HepG2 (cell line): ENCODE measurements at regions not wholly inside any gene's neighbourhood (a gene's known extent, or its start where the extent isn't known, plus 50 kb on each side); places are given as distances from the start of the nearest gene placed in this dataset.

ENCODE experiments used
- ATAC-seq: fragments of 200-7000 bp; cut with Tn5 transposase; 3 replicates; pipeline ENCODE4 v1.9.1; 2020; ENCODE audit warnings: mild to moderate bottlenecking, moderate library complexity
- BruUV-seq: library from RNA; stranded (reverse); fragments of 400-500 nt; replicated peaks from 2 replicates; lab custom pipeline; 2021; lab: Mats Ljungman, UMichigan
- CTCF ChIA-PET: fragments of 300-600 bp; formaldehyde crosslinking; extraction: SDS; loops from one replicate; lab custom pipeline; 2021; ENCODE audit warnings: low total read pairs, inconsistent platforms, low intra/inter-chr PET ratio; lab: Yijun Ruan, JAX
- POLR2A ChIA-PET: fragments of 350-600 bp; sonication (Branson Sonifier 250); formaldehyde crosslinking; loops from one replicate; lab custom pipeline; 2020; ENCODE audit warnings: antibody characterized with exemption, inconsistent platforms; lab: Yijun Ruan, JAX
- DNase-seq: peaks from one replicate; pipeline ENCODE4 v3.0.0-alpha.2; 2015; ENCODE audit warnings: low spot score
- FAIRE-seq: peaks from 3 replicates; lab custom pipeline; 2011; peaks lifted over from hg19 to GRCh38; lab: Jason Lieb, UNC
- H2AFZ ChIP-seq: one replicate; pipeline ENCODE4 v1.6.1; 2011; ENCODE audit warnings: low read length, inconsistent platforms
- H3K27ac ChIP-seq: fragments of 300-600 bp; 3 replicates; pipeline ENCODE4 v1.8.0; 2011; ENCODE audit warnings: mixed run types, mild to moderate bottlenecking, mixed read lengths, low read length, inconsistent platforms; ENCODE audit not compliant: insufficient read depth; ENCODE audit errors: extremely low read length
- H3K27me3 ChIP-seq, 2 experiments: fragments of 200-600 bp in 1 of 2; 2 replicates in 1 of 2; 3 replicates in 1 of 2; pipeline versions ENCODE4 v1.6.0 to v1.8.0; 2011; ENCODE audit warnings: low read length in 2 of 2, mild to moderate bottlenecking in 2 of 2, moderate library complexity in 2 of 2, inconsistent platforms in 1 of 2; ENCODE audit not compliant: insufficient read depth in 2 of 2, control insufficient read depth in 1 of 2
- H3K36me3 ChIP-seq, 2 experiments: fragments of 200-600 bp in 1 of 2; replicated peaks in 1 of 2; 2 replicates in 1 of 2; 3 replicates in 1 of 2; pipeline versions ENCODE4 v1.5.1 to v1.8.0; 2011; ENCODE audit warnings: low read length in 2 of 2, inconsistent platforms in 1 of 2; ENCODE audit not compliant: insufficient read depth in 2 of 2, control insufficient read depth in 1 of 2
- H3K4me1 ChIP-seq: 2 replicates; pipeline ENCODE4 v1.5.1; 2012; ENCODE audit warnings: low read length, inconsistent platforms; ENCODE audit not compliant: insufficient read depth
- H3K4me2 ChIP-seq: 2 replicates; pipeline ENCODE4 v1.6.0; 2011; ENCODE audit warnings: low read depth, low read length, inconsistent platforms
- H3K4me3 ChIP-seq, 3 experiments: fragments of 200-600 bp in 1 of 3; sonication (generic), shearing (Covaris generic) in 1 of 3; replicated peaks in 1 of 3; 2 replicates each; pipeline ENCODE4 v1.5.1; 2011 to 2016; ENCODE audit warnings: low read length in 3 of 3, inconsistent platforms in 2 of 3, low read depth in 2 of 3, mild to moderate bottlenecking in 2 of 3, control low read depth in 1 of 3, mixed read lengths in 1 of 3; ENCODE audit not compliant: insufficient read depth in 1 of 3
- H3K79me2 ChIP-seq: one replicate; pipeline ENCODE4 v1.6.1; 2011; ENCODE audit warnings: low read length, inconsistent platforms; ENCODE audit not compliant: insufficient read depth
- H3K9ac ChIP-seq: 2 replicates; pipeline ENCODE4 v1.6.0; 2011; ENCODE audit warnings: mild to moderate bottlenecking, low read depth, low read length, inconsistent platforms; ENCODE audit not compliant: insufficient read depth
- H3K9me3 ChIP-seq: 2 replicates; pipeline ENCODE4 v1.5.1; 2012; ENCODE audit warnings: mild to moderate bottlenecking, low read length
- H4K20me1 ChIP-seq: 2 replicates; pipeline ENCODE4 v1.6.0; 2011; ENCODE audit warnings: inconsistent platforms, mild to moderate bottlenecking, low read length, moderate library complexity; ENCODE audit not compliant: insufficient read depth
- ATF5 ChIP-seq: sonication (generic); formaldehyde crosslinking; IDR thresholded peaks from 2 replicates; pipeline ENCODE4 v1.4.0; 2020; ENCODE audit warnings: mild to moderate bottlenecking, low read depth, missing genetic modification reagents
- BRD4 ChIP-seq: sonication (generic); formaldehyde crosslinking; IDR thresholded peaks from 2 replicates; pipeline ENCODE4 v1.4.0; 2020; ENCODE audit warnings: missing genetic modification reagents
- CBX1 ChIP-seq: IDR thresholded peaks from one replicate; pipeline ENCODE4 v1.6.1; 2016; ENCODE audit warnings: antibody characterized with exemption, low read depth
- ETS1 ChIP-seq: sonication (generic); formaldehyde crosslinking; IDR thresholded peaks from 2 replicates; pipeline ENCODE4 v1.4.0; 2020; ENCODE audit warnings: missing genetic modification reagents
- FLYWCH1 ChIP-seq: sonication (generic); formaldehyde crosslinking; IDR thresholded peaks from 2 replicates; pipeline ENCODE4 v1.8.1; 2023; ENCODE audit warnings: mild to moderate bottlenecking, missing genetic modification reagents
- HNRNPK ChIP-seq: fragments of 200-400 bp; formaldehyde crosslinking; IDR thresholded peaks from 2 replicates; pipeline ENCODE4 v1.6.1; 2018; ENCODE audit warnings: low read length, low read depth, moderate library complexity, mild to moderate bottlenecking; ENCODE audit not compliant: poor library complexity, severe bottlenecking
- KAT7 ChIP-seq: IDR thresholded peaks from 2 replicates; pipeline ENCODE4 v1.6.1; 2018; ENCODE audit warnings: borderline replicate concordance, missing compliant biosample characterization
- LRRFIP1 ChIP-seq: sonication (generic); formaldehyde crosslinking; conservative IDR thresholded peaks from 2 replicates; pipeline ENCODE4 v1.4.0; 2020; ENCODE audit warnings: missing genetic modification reagents
- NCOA1 ChIP-seq: sonication (generic); formaldehyde crosslinking; IDR thresholded peaks from 2 replicates; pipeline ENCODE4 v1.9.0; 2021; ENCODE audit warnings: missing genetic modification reagents
- PREB ChIP-seq: sonication (generic); formaldehyde crosslinking; IDR thresholded peaks from 2 replicates; pipeline ENCODE4 v1.4.0; 2020; ENCODE audit warnings: missing genetic modification reagents
- RELA ChIP-seq: sonication (generic); formaldehyde crosslinking; IDR thresholded peaks from 2 replicates; pipeline ENCODE4 v1.4.0; 2020; ENCODE audit warnings: missing genetic modification reagents
- ZBTB26 ChIP-seq: IDR thresholded peaks from 2 replicates; pipeline ENCODE4 v1.6.1; 2016; ENCODE audit warnings: missing compliant biosample characterization, missing genetic modification reagents, borderline replicate concordance
- ZMYM2 ChIP-seq: sonication (generic); formaldehyde crosslinking; IDR thresholded peaks from 2 replicates; pipeline ENCODE4 v1.8.0; 2022; ENCODE audit warnings: mild to moderate bottlenecking, missing genetic modification reagents
- ZNF138 ChIP-seq: sonication (generic); formaldehyde crosslinking; IDR thresholded peaks from 2 replicates; pipeline ENCODE4 v1.5.0; 2020; ENCODE audit warnings: mild to moderate bottlenecking, low read depth, missing genetic modification reagents
- ZNF234 ChIP-seq: sonication (generic); formaldehyde crosslinking; conservative IDR thresholded peaks from 2 replicates; pipeline ENCODE4 v1.5.1; 2020; ENCODE audit warnings: mild to moderate bottlenecking, missing genetic modification reagents
- ZNF432 ChIP-seq: sonication (generic); formaldehyde crosslinking; IDR thresholded peaks from 2 replicates; pipeline ENCODE4 v1.5.0; 2020; ENCODE audit warnings: missing genetic modification reagents, mild to moderate bottlenecking, borderline replicate concordance
- ZNF547 ChIP-seq: sonication (generic); formaldehyde crosslinking; IDR thresholded peaks from 2 replicates; pipeline ENCODE4 v1.5.1; 2020; ENCODE audit warnings: mild to moderate bottlenecking, missing genetic modification reagents
- ZNF549 ChIP-seq: sonication (generic); formaldehyde crosslinking; IDR thresholded peaks from 2 replicates; pipeline ENCODE4 v1.5.0; 2020; ENCODE audit warnings: missing genetic modification reagents
- ZNF564 ChIP-seq: sonication (generic); formaldehyde crosslinking; IDR thresholded peaks from 2 replicates; pipeline ENCODE4 v1.8.1; 2023; ENCODE audit warnings: mild to moderate bottlenecking, missing genetic modification reagents
- WGBS: methylation state at CpG from one replicate; pipeline ENCODE4 v1.1.6; 2017; ENCODE audit warnings: low lambda C conversion rate; 5-methylcytosine and 5-hydroxymethylcytosine counted together
- in situ Hi-C: cut with HindIII; loops from 2 replicates; pipeline ENCODE4 v1.10.0; 2017; ENCODE audit warnings: low pct_unique_long_range_greater_than_20kb; ENCODE audit not compliant: extremely low pct_ligation_motif_present
- intact Hi-C: fragments of 100-400 bp; cut with micrococcal nuclease; formaldehyde crosslinking; loops from one replicate; pipeline ENCODE4 v1.10.0; 2022; ENCODE audit not compliant: unreplicated experiment

GRCh38 chr2:16128746-16129610, 188.6 kb downstream of the MYCN start:
- H4K20me1 ChIP-seq = no peaks in the 10 kb centered on the region
- no peak overlapping the region for H3K4me2 ChIP-seq
- H2AFZ ChIP-seq = no peak overlapping the region
- H3K9me3 ChIP-seq = no peaks in the 10 kb centered on the region
- no peak for FAIRE-seq
- CTCF ChIA-PET = no interaction called here
- no peak for ATAC-seq
- in situ Hi-C loops (no loop called here), intact Hi-C loops (loop anchor here (2.0 kb wide), 1 partner anchor 56 kb away; no protein-coding TSS in a partner anchor)
- H3K4me1 ChIP-seq = peaks cover 15% of the 10 kb centered on the region
- H3K36me3 ChIP-seq = no peaks in the 10 kb centered on the region
- 50% methylated on average over 13 of the region's 13 CpGs for WGBS
- H3K79me2 ChIP-seq = no peaks in the 10 kb centered on the region
- peaks cover 2 to 9% of the 10 kb centered on the region in 2 experiments; a peak in 3 of 5 replicates for H3K27me3 ChIP-seq
- no peak overlapping the region for H3K9ac ChIP-seq
- POLR2A ChIA-PET = no interaction called here
- H3K4me3 ChIP-seq = no peak overlapping the region
- TF ChIP-seq ZNF138 (CRISPR knock-in tag) = no peak
- TF ChIP-seq PREB = no peak
- TF ChIP-seq FLYWCH1 = no peak
- TF ChIP-seq HNRNPK = no peak
- TF ChIP-seq ZNF432 (CRISPR knock-in tag) = no peak
- no peak for TF ChIP-seq ZBTB26
- no peak for TF ChIP-seq BRD4 (CRISPR knock-in tag)
- TF ChIP-seq ZNF234 (CRISPR knock-in tag) = no peak
- no peak for TF ChIP-seq ZNF547 (CRISPR knock-in tag)
- TF ChIP-seq RELA = no peak
- TF ChIP-seq ZMYM2 (CRISPR knock-in tag) = no peak
- TF ChIP-seq NCOA1 (CRISPR knock-in tag) = no peak
- no peak for TF ChIP-seq KAT7 (CRISPR knock-in tag)
- no peak for TF ChIP-seq ATF5 (CRISPR knock-in tag)
- no peak for TF ChIP-seq CBX1
- TF ChIP-seq ZNF549 (CRISPR knock-in tag) = no peak
- TF ChIP-seq LRRFIP1 (CRISPR knock-in tag) = no peak
- no peak for TF ChIP-seq ZNF564 (CRISPR knock-in tag)
- TF ChIP-seq ETS1 (CRISPR knock-in tag) = no peak
- no TSS peak for BruUV-seq
- H3K27ac ChIP-seq = no peak overlapping the region
- DNase-seq = no peak
